ENCODE measurements at regions not wholly inside any gene's neighbourhood (a gene's known extent, or its start where the extent isn't known, plus 50 kb on each side); places are given as distances from the start of the nearest gene placed in this dataset.

DNA sequence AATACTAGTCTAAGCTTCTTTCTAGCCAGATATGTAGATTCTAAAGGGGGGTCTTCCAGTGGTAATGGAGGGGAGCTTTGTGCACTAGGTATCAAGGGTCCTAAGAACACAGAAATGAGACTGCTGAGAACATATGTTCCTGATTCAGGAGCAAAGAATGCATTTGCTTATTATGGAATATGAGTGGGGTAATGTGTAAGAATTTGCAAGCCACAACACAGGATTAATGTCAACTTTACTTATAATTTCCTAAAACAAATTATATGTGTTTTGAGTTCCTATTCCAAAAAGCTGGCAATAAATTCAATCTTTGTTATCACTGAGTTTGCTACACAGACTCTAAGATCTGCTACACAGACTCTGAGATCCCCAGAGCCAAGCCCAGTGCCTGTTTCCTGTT lies 357.0 kb upstream of the PTBP2 start:
- TF ChIP-seq ZNF197 (CRISPR knock-in tag; IDR thresholded peaks at IDR 0.05; ENCODE audit: low read depth) (no peak), PHF8 (IDR thresholded peaks at IDR 0.05; ENCODE audit: borderline replicate concordance, low read length) (no peak), TEAD4 (IDR thresholded peaks at IDR 0.05; ENCODE audit: low read length) (no peak), TEAD4 (CRISPR knock-in tag; IDR thresholded peaks at IDR 0.05; ENCODE audit: borderline replicate concordance) (no peak), NFXL1 (CRISPR knock-in tag; IDR thresholded peaks at IDR 0.05) (no peak), ZNF57 (CRISPR knock-in tag; IDR thresholded peaks at IDR 0.05) (no peak)
- BruUV-seq (replicated peaks), result no TSS peak
- H3K27ac ChIP-seq (ENCODE audit: extremely low read depth, low read depth, low read length), result no peak overlapping the region
- ChIA-PET CTCF (ENCODE audit: low intra/inter-chr PET ratio) (no interaction called here), POLR2A (no interaction called here)
- intact Hi-C loops (cut with micrococcal nuclease) (no loop called here), in situ Hi-C loops (cut with MboI) (no loop called here)
- no peak overlapping the region for H3K4me3 ChIP-seq
- H3K4me1 ChIP-seq (replicated peaks in 1 of 2; ENCODE audit: control insufficient read depth in 2 of 2, insufficient read depth in 2 of 2, low read length in 2 of 2), result no peaks in the 10 kb centered on the region
- no peak overlapping the region for H3K4me2 ChIP-seq (ENCODE audit: insufficient read depth, low read length)
- H3K27me3 ChIP-seq (ENCODE audit: control insufficient read depth in 2 of 2, insufficient read depth in 2 of 2, low read length in 2 of 2), result no peaks in the 10 kb centered on the region
- no peaks in the 10 kb centered on the region for H3K79me2 ChIP-seq (ENCODE audit: control insufficient read depth, insufficient read depth, low read length)
- no peaks in the 10 kb centered on the region for H3K9me1 ChIP-seq (ENCODE audit: control insufficient read depth, insufficient read depth, low read length)
- ATAC-seq (no peak), FAIRE-seq (no peak), DNase-seq (ENCODE audit: extremely low read depth in 1 of 4, low spot score in 3 of 4) (no peak)
- no peak overlapping the region for H2AFZ ChIP-seq (ENCODE audit: low read depth, low read length)
- H3K9me3 ChIP-seq (replicated peaks; ENCODE audit: control insufficient read depth, insufficient read depth, low read depth, low read length), result no peaks in the 10 kb centered on the region
- no peaks in the 10 kb centered on the region for H4K20me1 ChIP-seq (replicated peaks; ENCODE audit: control insufficient read depth, insufficient read depth, low read length)
- no peak overlapping the region for H3K9ac ChIP-seq (ENCODE audit: insufficient read depth in 1 of 2, low read depth in 2 of 2, low read length in 2 of 2)
- H3K36me3 ChIP-seq (ENCODE audit: control insufficient read depth, insufficient read depth, low read length), result no peaks in the 10 kb centered on the region

DNA sequence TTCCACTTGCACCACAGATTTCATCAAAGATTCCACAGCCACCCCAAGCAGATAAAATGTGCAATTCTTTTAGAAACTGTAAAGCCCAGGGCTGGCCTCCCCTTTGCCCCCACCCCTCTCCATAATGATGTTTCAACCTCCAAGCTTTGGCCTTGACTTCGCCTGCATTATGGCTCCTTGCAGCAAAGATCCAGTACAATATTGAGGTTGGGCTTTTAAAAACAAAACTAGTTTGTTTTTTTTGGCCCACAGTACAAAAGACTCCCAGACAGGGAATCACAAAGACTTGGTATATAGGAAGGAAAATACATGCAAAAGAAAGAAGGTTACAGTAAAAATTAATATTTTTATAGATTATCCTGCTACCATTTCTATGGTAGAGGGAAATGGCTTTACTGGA lies 356.5 kb upstream of the PTBP2 start:
- Histone ChIP-seq H3K27me3 (ENCODE audit: control insufficient read depth in 2 of 2, insufficient read depth in 2 of 2, low read length in 2 of 2) (no peaks in the 10 kb centered on the region), H3K4me3 (no peak overlapping the region), H3K4me2 (ENCODE audit: insufficient read depth, low read length) (no peak overlapping the region), H4K20me1 (replicated peaks; ENCODE audit: control insufficient read depth, insufficient read depth, low read length) (no peaks in the 10 kb centered on the region), H2AFZ (ENCODE audit: low read depth, low read length) (no peak overlapping the region), H3K9me1 (ENCODE audit: control insufficient read depth, insufficient read depth, low read length) (no peaks in the 10 kb centered on the region), H3K9ac (ENCODE audit: insufficient read depth in 1 of 2, low read depth in 2 of 2, low read length in 2 of 2) (no peak overlapping the region), H3K36me3 (ENCODE audit: control insufficient read depth, insufficient read depth, low read length) (no peaks in the 10 kb centered on the region), H3K9me3 (replicated peaks; ENCODE audit: control insufficient read depth, insufficient read depth, low read depth, low read length) (no peaks in the 10 kb centered on the region), H3K4me1 (replicated peaks in 1 of 2; ENCODE audit: control insufficient read depth in 2 of 2, insufficient read depth in 2 of 2, low read length in 2 of 2) (no peaks in the 10 kb centered on the region), H3K27ac (ENCODE audit: extremely low read depth, low read depth, low read length) (no peak overlapping the region), H3K79me2 (ENCODE audit: control insufficient read depth, insufficient read depth, low read length) (no peaks in the 10 kb centered on the region)
- ATAC-seq (no peak), DNase-seq (ENCODE audit: extremely low read depth in 1 of 4, low spot score in 3 of 4) (no peak), FAIRE-seq (no peak)
- 0% methylated on average over 1 of the region's 1 CpG for WGBS (ENCODE audit: insufficient coverage, low coverage, missing lambda C conversion rate)
- ChIA-PET CTCF (ENCODE audit: low intra/inter-chr PET ratio) (no interaction called here), POLR2A (no interaction called here)
- in situ Hi-C loops (cut with MboI), result no loop called here
- intact Hi-C loops (cut with micrococcal nuclease), result no loop called here
- no TSS peak for BruUV-seq (replicated peaks)
- no peak for TF ChIP-seq PURB (CRISPR knock-in tag; IDR thresholded peaks at IDR 0.05; ENCODE audit: low read depth)
- TF ChIP-seq, protein P1, sequence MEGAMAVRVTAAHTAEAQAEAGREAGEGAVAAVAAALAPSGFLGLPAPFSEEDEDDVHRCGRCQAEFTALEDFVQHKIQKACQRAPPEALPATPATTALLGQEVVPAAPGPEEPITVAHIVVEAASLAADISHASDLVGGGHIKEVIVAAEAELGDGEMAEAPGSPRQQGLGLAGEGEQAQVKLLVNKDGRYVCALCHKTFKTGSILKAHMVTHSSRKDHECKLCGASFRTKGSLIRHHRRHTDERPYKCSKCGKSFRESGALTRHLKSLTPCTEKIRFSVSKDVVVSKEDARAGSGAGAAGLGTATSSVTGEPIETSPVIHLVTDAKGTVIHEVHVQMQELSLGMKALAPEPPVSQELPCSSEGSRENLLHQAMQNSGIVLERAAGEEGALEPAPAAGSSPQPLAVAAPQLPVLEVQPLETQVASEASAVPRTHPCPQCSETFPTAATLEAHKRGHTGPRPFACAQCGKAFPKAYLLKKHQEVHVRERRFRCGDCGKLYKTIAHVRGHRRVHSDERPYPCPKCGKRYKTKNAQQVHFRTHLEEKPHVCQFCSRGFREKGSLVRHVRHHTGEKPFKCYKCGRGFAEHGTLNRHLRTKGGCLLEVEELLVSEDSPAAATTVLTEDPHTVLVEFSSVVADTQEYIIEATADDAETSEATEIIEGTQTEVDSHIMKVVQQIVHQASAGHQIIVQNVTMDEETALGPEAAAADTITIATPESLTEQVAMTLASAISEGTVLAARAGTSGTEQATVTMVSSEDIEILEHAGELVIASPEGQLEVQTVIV (CRISPR knock-in tag; IDR thresholded peaks at IDR 0.05; ENCODE audit: borderline replicate concordance), result no peak
- TF ChIP-seq RFX7 (CRISPR knock-in tag; IDR thresholded peaks at IDR 0.05), result no peak
- TF ChIP-seq, protein P2, sequence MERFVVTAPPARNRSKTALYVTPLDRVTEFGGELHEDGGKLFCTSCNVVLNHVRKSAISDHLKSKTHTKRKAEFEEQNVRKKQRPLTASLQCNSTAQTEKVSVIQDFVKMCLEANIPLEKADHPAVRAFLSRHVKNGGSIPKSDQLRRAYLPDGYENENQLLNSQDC (CRISPR knock-in tag; IDR thresholded peaks at IDR 0.05), result no peak
- TF ChIP-seq C11orf30 (IDR thresholded peaks at IDR 0.05; ENCODE audit: low read depth), result no peak
- no peak for TF ChIP-seq ESRRA (IDR thresholded peaks at IDR 0.05; ENCODE audit: borderline replicate concordance, low read depth)
- no peak for TF ChIP-seq MIER1 (IDR thresholded peaks at IDR 0.05; ENCODE audit: low read depth)
- TF ChIP-seq, protein P3, sequence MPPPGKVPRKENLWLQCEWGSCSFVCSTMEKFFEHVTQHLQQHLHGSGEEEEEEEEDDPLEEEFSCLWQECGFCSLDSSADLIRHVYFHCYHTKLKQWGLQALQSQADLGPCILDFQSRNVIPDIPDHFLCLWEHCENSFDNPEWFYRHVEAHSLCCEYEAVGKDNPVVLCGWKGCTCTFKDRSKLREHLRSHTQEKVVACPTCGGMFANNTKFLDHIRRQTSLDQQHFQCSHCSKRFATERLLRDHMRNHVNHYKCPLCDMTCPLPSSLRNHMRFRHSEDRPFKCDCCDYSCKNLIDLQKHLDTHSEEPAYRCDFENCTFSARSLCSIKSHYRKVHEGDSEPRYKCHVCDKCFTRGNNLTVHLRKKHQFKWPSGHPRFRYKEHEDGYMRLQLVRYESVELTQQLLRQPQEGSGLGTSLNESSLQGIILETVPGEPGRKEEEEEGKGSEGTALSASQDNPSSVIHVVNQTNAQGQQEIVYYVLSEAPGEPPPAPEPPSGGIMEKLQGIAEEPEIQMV (tag; conservative IDR thresholded peaks at IDR 0.05; ENCODE audit: low read depth), result no peak
- TF ChIP-seq ZNF165 (CRISPR knock-in tag; IDR thresholded peaks at IDR 0.05; ENCODE audit: borderline replicate concordance), result no peak
